ENCODE measurements at regions not wholly inside any gene's neighbourhood (a gene's known extent, or its start where the extent isn't known, plus 50 kb on each side); places are given as distances from the start of the nearest gene placed in this dataset.

DNA sequence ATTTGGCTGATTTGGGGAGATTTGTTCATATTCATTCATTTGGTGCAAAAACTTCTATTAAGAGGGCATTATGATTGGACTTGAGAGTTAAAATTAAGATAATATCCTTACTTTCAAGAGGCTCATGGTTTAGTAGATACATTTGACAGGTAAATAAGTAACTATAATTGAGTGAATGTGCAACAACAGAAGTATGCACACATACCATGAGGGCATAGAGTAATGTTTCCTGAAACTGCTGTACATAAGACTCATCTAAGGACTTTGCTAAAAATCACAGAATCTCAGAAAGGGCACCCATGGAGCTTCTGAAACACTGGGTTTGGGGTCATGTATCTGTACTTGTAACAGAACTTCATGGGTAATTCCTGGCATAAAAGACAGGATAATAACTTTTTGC is 70.1 kb upstream of the PPP2R2B start:
- TF ChIP-seq GATA2 (IDR thresholded peaks at IDR 0.05; ENCODE audit: low read depth, low read length) (no peak), GATA3 (IDR thresholded peaks at IDR 0.05; ENCODE audit: low read depth, low read length) (no peak)

Data from SH-SY5Y (cell line).